RPMI7951 (cell line): ENCODE measurements at regions not wholly inside any gene's neighbourhood (a gene's known extent, or its start where the extent isn't known, plus 50 kb on each side); places are given as distances from the start of the nearest gene placed in this dataset.
A peak's percentile ranks its signal among the peaks of the same experiment; 100 is the strongest.

Source experiments
- DNase-seq: peaks from one replicate; pipeline ENCODE4 v3.0.0-alpha.2; 2012; ENCODE audit warnings: low read depth

GRCh38 chr19:32101206-32101605 lies 244.2 kb upstream of the ZNF507 start:
- no peak for DNase-seq

DNA sequence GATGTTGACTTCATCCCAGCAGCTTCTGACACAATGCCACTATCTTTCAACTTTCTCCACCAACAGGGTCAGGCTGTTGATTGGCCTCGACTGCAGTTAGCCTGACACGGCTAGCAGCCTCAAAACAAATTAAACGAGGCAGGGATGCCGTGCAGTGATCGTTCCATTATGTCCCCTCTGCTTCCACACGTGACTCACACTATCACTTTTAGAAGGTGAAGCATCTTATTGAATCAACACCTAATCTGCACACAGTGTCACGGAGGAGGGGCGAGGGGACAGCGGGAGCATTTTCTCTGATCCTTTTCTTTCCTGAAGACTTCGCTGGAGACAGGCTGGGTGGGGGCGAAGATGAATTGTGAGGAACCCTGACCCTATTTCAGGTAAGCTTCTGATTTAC lies 241.9 kb upstream of the ZNF507 start:
- DNase-seq = no peak

GRCh38 chr19:32104153-32104849 lies 241.1 kb upstream of the ZNF507 start:
- peak; percentile 36 for DNase-seq

- no peak for DNase-seq
These were observed 240.6 kb upstream of the ZNF507 start for GRCh38 chr19:32104850-32105235.

- no peak for DNase-seq
These were observed 239.7 kb upstream of the ZNF507 start for GRCh38 chr19:32105527-32106310.

DNA sequence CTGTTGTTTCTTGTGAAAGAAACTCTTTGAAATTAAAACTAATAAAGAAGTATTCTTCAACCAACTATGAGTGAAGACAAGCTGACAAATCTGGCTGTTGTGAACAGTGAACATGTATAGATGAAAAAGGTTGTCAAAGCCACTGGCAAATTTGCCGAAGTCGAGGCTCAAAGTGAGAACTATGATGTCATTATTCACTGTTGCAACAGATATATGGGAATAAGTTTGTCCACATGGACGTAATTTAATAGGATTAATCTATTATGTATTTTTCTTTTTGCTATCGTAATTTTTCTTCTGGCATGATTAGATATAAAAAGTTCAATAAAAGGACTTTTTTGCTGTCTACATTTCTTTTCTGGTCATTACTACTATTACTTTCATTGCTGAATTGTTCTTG lies 223.2 kb upstream of the ZNF507 start:
- no peak for DNase-seq

DNA sequence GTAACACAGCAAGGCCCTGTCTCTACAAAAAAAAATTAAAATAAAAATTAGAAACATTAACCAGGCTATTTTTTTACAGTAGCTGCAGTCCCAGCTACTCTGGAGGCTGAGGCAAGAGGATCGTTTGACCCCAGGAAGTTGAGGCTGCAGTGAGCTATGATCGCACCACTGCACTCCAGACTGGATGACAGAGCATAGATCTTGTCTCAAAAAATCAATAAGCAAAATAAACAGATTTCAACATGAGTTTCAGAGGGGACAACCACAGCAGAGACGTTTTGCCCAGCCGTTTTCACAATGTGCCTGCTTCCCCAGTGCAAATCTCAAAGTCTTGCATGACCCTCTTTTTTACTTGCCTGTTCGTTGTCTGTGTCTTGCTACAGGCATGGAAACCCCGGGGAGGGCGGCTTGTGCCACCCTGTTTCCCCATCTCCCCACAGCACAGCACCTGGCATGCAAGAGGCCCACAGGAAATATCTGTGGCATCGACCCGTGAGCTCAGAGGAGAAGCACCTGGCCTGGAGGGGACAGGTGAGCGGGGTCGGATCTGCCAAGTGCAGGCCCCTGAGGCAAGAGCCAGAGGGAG lies 222.0 kb upstream of the ZNF507 start:
- DNase-seq = no peak

DNA sequence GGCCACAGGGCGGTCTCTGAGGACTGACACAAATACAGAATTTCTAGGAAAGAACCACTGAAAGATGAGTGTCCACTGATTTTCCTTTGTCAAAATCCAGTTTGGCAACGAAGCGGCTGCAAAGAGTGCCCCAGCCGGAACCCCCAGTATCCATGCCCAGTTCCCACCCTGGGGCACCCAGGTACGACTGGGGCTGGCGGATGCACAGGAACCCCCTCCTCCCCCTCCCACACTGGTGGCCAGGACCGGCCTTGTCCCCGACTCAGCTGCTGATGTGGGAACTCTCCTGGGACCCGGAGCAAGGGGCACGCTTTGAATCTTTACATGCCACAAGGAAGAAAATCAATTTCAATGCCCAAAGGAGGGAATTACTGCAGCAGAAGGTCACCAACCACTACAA lies 220.8 kb upstream of the ZNF507 start:
- no peak for DNase-seq

DNA sequence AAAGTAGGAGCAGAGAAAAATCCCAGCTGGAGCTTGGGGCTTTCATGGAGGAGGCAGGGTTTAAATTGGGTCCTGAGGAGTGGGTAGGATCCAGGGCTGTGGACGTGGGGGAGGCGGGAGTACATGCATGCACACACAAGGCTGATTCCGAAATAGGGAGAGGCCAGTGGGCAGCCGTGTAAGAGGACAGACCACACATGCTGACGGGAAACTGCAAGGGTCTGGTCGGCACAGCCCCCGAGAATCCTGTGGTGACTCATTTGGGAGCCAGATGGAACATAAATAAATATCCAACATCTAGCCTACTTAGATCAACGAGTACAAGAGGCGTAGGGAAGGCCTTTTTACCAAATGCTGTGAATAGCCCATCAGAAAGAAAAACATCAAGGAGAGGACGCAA lies 216.3 kb upstream of the ZNF507 start:
- DNase-seq = no peak

DNA sequence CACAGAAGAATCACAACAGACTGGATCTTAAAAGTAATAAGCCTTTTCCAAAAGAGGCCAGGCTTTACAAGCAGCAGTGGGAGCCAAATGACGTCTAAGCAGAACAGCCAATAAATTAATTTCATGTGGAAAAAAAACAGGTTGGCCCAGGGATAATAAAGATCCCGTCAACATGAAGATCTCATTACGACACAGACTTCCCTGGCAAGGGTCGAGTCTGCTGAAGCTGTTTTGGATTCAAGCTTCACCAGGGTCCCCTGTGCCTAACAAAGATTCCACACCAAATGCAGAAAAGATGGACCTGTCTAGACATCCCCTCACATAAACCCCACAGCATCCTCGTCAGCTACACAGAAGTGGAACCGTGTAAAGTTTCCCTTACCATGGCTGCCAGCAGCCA lies 215.1 kb upstream of the ZNF507 start:
- no peak for DNase-seq

GRCh38 chr19:32131005-32131404 lies 214.4 kb upstream of the ZNF507 start:
- no peak for DNase-seq

GRCh38 chr19:32138416-32138815 lies 207.0 kb upstream of the ZNF507 start:
- DNase-seq = no peak

DNA sequence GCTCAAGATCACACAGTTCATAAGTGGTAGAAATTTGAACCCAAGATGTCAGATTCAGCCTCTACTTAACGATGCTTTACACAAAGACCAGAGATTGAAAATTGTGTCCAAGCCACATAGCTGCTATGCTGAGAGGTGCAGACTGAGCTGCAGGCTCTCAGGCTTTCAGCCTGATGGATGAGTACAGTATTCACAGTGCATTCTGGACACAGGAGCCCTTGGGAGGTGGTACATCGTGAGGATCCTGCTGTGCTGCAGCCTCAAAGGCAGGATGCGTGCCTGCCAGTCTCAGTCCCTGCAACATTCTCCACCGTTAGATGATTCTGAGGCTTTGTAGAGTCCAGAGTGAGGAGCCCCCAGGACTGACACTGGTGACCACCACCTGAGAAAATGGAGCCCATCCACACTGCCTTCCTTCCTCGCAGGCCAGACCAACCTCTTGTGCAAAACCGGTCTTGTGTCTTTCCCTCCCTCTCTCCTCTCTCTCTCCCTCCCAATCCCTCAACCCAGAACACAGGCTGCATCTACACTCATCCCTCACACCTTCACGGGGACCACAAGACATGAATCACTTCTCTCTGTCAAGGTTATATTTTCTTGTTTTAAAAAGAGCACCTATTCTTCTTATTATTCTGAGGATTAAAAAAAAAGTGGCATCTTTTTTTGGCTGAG lies 203.4 kb upstream of the ZNF507 start:
- DNase-seq = no peak

GRCh38 chr19:32146664-32147063 lies 198.7 kb upstream of the ZNF507 start:
- no peak for DNase-seq

- DNase-seq = no peak
These were observed 194.8 kb upstream of the ZNF507 start for GRCh38 chr19:32150605-32151004.

GRCh38 chr19:32154418-32154817 lies 191.0 kb upstream of the ZNF507 start:
- no peak for DNase-seq

GRCh38 chr19:32164384-32164992 lies 180.9 kb upstream of the ZNF507 start:
- no peak for DNase-seq

DNA sequence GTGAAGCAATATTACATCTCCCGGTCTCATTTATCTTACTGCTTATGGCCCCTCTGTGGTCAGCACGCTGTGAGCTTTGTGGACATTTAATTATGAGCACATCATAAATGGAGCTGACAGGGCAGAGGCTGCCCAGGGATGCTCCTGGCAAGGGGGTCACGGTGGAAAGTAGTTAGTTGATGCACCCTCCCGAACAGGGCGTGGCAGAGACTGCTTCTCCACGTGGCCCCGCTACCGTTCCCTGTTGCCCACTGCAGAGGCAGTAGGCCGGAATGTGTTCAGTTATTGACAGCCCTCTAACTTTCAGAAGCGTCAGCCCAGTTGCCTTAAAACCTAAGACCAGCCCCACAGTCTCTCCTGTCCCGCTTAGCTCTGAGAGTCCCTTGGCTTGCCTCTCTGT lies 180.3 kb upstream of the ZNF507 start:
- DNase-seq = no peak

DNA sequence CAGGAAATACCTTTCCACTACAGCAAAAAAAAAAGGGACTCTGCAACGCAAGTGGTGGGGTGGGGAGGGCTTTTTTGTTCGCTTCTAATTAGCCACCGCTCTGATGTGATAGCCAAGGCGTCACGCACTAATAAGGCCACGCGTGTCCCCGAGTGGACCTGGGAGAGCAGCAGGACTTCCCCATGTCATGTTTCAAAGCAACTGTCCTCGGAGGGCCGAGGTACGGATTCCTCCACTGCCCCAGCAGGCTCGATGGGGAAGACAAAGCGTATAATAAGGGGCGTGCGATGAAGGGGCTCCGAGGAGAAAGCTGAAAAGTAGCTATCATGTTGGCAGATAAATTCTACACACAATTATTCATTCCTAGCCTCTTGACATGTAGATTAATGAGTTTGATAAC lies 179.7 kb upstream of the ZNF507 start:
- DNase-seq = no peak

DNA sequence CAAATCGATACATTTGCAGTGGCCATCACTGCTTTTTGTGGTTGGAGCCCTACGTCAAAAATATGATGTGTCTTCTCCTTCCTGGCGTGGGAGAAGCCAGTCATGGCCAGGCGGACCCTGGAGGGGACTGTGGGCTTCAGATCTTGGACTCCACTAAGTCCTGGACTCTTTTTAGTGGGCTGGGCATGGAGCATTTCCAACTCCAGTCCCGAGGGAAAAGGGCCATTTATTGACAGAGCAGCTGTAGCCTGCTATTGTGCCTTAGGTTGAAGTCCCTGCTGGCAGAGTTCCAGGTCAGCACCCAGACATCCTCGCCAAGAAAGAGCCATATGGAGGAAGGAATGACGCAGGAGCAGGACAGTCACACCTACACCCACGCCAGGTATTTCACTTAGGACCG lies 179.2 kb upstream of the ZNF507 start:
- no peak for DNase-seq

DNA sequence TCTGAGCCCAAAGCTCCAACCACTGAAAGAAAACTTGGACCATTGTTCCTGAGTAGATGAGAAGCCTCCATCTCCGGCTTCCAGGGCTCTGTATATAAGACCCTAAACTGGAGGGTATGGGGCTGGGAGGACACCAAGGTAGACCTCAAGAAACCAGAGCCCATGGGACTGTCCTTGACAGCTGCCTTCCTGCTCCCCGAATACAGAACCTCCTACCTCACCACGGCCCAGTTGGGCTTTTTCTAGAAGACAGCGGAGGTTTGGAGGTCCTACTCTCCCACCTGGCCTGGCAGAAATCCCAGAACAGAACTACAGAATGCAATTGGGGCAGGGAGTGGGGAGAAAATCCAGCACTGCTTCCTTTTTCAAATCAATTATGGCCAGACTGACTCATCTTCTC lies 177.3 kb upstream of the ZNF507 start:
- DNase-seq = no peak

GRCh38 chr19:32168606-32169005 lies 176.8 kb upstream of the ZNF507 start:
- DNase-seq = no peak
